ENCODE measurements at regions not wholly inside any gene's neighbourhood (a gene's known extent, or its start where the extent isn't known, plus 50 kb on each side); places are given as distances from the start of the nearest gene placed in this dataset.

- no peak overlapping the region for H2AFZ ChIP-seq (ENCODE audit: low read depth, low read length)
- H3K9ac ChIP-seq (ENCODE audit: low read length) = no peak overlapping the region
- no peaks in the 10 kb centered on the region for H3K79me2 ChIP-seq (replicated peaks; ENCODE audit: insufficient read depth, low read length)
- no peaks in the 10 kb centered on the region for H4K20me1 ChIP-seq (ENCODE audit: insufficient read depth)
- H3K9me3 ChIP-seq (ENCODE audit: low read length) = no peaks in the 10 kb centered on the region
- H3K4me3 ChIP-seq (ENCODE audit: low read length) = no peak overlapping the region
- H3K36me3 ChIP-seq (ENCODE audit: insufficient read depth, low read length) = no peaks in the 10 kb centered on the region
- no peaks in the 10 kb centered on the region for H3F3A ChIP-seq (ENCODE audit: insufficient read depth, low read length, poor library complexity, severe bottlenecking)
- TF ChIP-seq EP300 (conservative IDR thresholded peaks at IDR 0.05; ENCODE audit: poor library complexity, severe bottlenecking) (no peak), MXI1 (conservative IDR thresholded peaks at IDR 0.05; ENCODE audit: poor library complexity, severe bottlenecking) (no peak), CTCF (IDR thresholded peaks at IDR 0.05; ENCODE audit: poor library complexity, severe bottlenecking) (no peak), RAD21 (conservative IDR thresholded peaks at IDR 0.05) (no peak), REST (IDR thresholded peaks at IDR 0.05; ENCODE audit: borderline replicate concordance) (no peak), EZH2 (IDR thresholded peaks at IDR 0.05; ENCODE audit: borderline replicate concordance, insufficient read depth, low read length, poor library complexity, severe bottlenecking) (no peak), TAF1 (IDR thresholded peaks at IDR 0.05; ENCODE audit: low read depth) (no peak), SMC3 (conservative IDR thresholded peaks at IDR 0.05; ENCODE audit: poor library complexity) (no peak), POLR2AphosphoS5 (IDR thresholded peaks at IDR 0.05) (no peak)
- no peak overlapping the region for H3K27ac ChIP-seq (ENCODE audit: low read length)
- H3K4me2 ChIP-seq (ENCODE audit: low read length) = no peak overlapping the region
- H3K27me3 ChIP-seq (ENCODE audit: insufficient read depth, low read depth, low read length) = no peaks in the 10 kb centered on the region
- no peaks in the 10 kb centered on the region for H3K9me2 ChIP-seq (ENCODE audit: insufficient read depth, low read length)
Measured at GRCh38 chr2:16042201-16042700, 101.9 kb downstream of the MYCN start.

GRCh38 chr2:16040271-16041010 is 100.1 kb downstream of the MYCN start:
- Histone ChIP-seq H3F3A (ENCODE audit: insufficient read depth, low read length, poor library complexity, severe bottlenecking) (no peaks in the 10 kb centered on the region), H3K9me2 (ENCODE audit: insufficient read depth, low read length) (no peaks in the 10 kb centered on the region), H3K79me2 (replicated peaks; ENCODE audit: insufficient read depth, low read length) (no peaks in the 10 kb centered on the region), H3K36me3 (ENCODE audit: insufficient read depth, low read length) (no peaks in the 10 kb centered on the region), H3K27me3 (ENCODE audit: insufficient read depth, low read depth, low read length) (no peaks in the 10 kb centered on the region), H3K4me2 (ENCODE audit: low read length) (no peak overlapping the region), H3K9ac (ENCODE audit: low read length) (no peak overlapping the region), H3K9me3 (ENCODE audit: low read length) (no peaks in the 10 kb centered on the region), H2AFZ (ENCODE audit: low read depth, low read length) (no peak overlapping the region), H3K27ac (ENCODE audit: low read length) (no peak overlapping the region), H4K20me1 (ENCODE audit: insufficient read depth) (no peaks in the 10 kb centered on the region), H3K4me3 (ENCODE audit: low read length) (no peak overlapping the region)
- TF ChIP-seq SMC3 (conservative IDR thresholded peaks at IDR 0.05; ENCODE audit: poor library complexity) = no peak
